ENCODE measurements at regions not wholly inside any gene's neighbourhood (a gene's known extent, or its start where the extent isn't known, plus 50 kb on each side); places are given as distances from the start of the nearest gene placed in this dataset.

DNA sequence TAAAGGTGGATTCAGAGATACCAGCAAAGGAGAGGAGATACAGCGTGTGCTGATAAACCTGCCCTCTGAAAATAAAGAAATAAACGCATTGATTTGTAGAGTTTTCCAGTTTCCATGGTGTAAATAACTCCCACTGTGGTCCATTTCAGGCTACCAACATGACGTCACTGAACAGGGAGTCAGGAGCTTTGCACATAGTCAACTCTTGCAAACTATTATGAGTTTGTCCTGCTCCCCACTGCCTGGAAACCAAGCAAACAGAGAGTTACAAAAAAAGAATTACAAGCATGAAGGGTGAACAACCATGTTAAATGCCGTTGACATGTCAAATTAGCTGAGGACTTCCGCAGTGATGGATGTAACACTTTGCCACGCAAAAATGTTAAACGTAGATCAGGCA lies 70.4 kb upstream of the GATA2 start:
- TF ChIP-seq, protein P1, sequence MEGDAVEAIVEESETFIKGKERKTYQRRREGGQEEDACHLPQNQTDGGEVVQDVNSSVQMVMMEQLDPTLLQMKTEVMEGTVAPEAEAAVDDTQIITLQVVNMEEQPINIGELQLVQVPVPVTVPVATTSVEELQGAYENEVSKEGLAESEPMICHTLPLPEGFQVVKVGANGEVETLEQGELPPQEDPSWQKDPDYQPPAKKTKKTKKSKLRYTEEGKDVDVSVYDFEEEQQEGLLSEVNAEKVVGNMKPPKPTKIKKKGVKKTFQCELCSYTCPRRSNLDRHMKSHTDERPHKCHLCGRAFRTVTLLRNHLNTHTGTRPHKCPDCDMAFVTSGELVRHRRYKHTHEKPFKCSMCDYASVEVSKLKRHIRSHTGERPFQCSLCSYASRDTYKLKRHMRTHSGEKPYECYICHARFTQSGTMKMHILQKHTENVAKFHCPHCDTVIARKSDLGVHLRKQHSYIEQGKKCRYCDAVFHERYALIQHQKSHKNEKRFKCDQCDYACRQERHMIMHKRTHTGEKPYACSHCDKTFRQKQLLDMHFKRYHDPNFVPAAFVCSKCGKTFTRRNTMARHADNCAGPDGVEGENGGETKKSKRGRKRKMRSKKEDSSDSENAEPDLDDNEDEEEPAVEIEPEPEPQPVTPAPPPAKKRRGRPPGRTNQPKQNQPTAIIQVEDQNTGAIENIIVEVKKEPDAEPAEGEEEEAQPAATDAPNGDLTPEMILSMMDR (IDR thresholded peaks at IDR 0.05; ENCODE audit: poor library complexity, severe bottlenecking): no peak
- TF ChIP-seq MXI1 (conservative IDR thresholded peaks at IDR 0.05; ENCODE audit: poor library complexity, severe bottlenecking): no peak
- TF ChIP-seq EP300 (conservative IDR thresholded peaks at IDR 0.05; ENCODE audit: poor library complexity, severe bottlenecking): no peak
- TF ChIP-seq POLR2AphosphoS5 (IDR thresholded peaks at IDR 0.05): no peak
